ENCODE measurements at regions not wholly inside any gene's neighbourhood (a gene's known extent, or its start where the extent isn't known, plus 50 kb on each side); places are given as distances from the start of the nearest gene placed in this dataset.

DNA sequence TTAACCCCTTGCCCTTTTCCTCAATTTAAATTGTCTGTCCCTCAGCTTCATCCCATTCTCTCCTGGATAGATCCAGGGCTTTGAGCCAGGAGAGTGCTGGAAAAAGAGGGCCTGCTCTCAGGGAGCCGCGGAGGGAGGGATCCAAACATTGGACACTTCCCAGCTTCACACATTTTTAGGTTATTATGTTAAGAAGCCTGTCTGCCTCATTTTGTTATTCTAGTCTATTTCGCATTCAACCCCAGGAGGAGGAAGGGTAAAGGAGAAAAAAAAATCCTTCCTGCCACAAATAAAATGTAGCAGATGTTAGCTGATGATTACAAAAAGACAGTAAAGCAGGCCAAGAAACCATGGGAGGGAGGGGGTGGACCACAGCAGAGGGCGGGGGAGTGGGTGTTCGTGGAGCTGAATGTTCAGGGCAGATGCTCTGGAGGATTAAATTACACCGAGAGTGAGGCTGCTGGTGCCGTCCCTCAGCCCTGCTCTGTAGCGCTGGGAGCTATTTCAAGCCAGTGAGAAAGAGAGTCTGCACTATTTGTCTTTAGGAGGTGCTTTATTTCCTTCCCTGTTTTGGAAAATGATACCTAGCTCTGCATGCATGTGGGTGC, 60.6 kb upstream of the ZFR start:
- Histone ChIP-seq H3K4me2 (ENCODE audit: insufficient read depth, low read length) (peak overlapping the region; percentile 74), H2AFZ (ENCODE audit: low read length) (peak overlapping the region; percentile 52)

DNA sequence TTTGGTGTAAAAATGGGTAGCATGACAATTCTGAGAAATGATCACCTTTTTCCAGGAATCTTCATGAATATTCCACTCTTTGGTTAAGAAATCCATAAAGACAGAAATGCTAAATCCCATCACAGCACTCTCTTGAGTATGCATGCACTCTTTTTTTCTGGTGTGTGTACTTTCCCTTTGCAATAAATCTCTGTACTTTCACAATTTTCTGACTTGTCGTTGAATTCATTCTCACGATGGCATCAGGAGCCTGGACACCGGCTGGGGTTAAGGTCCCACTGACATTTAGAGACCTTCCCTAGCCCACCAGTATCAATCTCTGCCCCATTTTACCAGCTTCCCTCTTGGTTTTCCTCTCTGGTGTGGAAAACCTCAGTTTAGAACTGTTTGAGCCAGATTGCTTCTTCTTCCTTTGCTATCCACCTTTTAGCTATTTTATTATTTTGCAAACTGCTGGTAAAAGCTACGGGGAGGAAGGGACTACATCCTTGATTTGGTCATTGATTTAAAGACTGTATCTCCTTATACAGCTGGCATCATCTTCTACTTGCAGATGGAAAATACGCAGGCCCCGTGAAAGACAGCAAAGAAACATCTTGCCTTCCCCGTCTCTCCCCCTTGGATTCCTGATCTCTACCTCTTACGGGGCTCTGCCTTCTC, 59.9 kb upstream of the ZFR start:
- H3K79me2 ChIP-seq (ENCODE audit: insufficient read depth, low read length), result no peaks in the 10 kb centered on the region
- TF ChIP-seq, protein P1, sequence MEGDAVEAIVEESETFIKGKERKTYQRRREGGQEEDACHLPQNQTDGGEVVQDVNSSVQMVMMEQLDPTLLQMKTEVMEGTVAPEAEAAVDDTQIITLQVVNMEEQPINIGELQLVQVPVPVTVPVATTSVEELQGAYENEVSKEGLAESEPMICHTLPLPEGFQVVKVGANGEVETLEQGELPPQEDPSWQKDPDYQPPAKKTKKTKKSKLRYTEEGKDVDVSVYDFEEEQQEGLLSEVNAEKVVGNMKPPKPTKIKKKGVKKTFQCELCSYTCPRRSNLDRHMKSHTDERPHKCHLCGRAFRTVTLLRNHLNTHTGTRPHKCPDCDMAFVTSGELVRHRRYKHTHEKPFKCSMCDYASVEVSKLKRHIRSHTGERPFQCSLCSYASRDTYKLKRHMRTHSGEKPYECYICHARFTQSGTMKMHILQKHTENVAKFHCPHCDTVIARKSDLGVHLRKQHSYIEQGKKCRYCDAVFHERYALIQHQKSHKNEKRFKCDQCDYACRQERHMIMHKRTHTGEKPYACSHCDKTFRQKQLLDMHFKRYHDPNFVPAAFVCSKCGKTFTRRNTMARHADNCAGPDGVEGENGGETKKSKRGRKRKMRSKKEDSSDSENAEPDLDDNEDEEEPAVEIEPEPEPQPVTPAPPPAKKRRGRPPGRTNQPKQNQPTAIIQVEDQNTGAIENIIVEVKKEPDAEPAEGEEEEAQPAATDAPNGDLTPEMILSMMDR (IDR thresholded peaks at IDR 0.05; ENCODE audit: extremely low read depth, low read depth, low read length), result no peak
- H3K27me3 ChIP-seq (ENCODE audit: insufficient read depth, low read length), result no peaks in the 10 kb centered on the region
- H3K27ac ChIP-seq (ENCODE audit: low read depth, low read length), result peak overlapping the region; percentile 41
- no peaks in the 10 kb centered on the region for H3K36me3 ChIP-seq (ENCODE audit: insufficient read depth, low read length)
- peak overlapping the region; percentile 52 for H2AFZ ChIP-seq (ENCODE audit: low read length)
- H4K20me1 ChIP-seq (ENCODE audit: insufficient read depth, low read length), result peaks cover 4% of the 10 kb centered on the region
- no peak overlapping the region for H3K4me3 ChIP-seq (ENCODE audit: insufficient read depth, low read length)
- no peaks in the 10 kb centered on the region for H3K9me3 ChIP-seq (ENCODE audit: low read depth, low read length)
- DNase-seq (ENCODE audit: insufficient read length, low spot score, missing footprints), result no peak
- peaks cover 49% of the 10 kb centered on the region for H3K4me1 ChIP-seq (ENCODE audit: insufficient read depth, low read length)
- H3K4me2 ChIP-seq (ENCODE audit: insufficient read depth, low read length), result peak overlapping the region; percentile 74

More for the DNA sequence above, 60.6 kb upstream of the ZFR start:
- Histone ChIP-seq H3K27me3 (ENCODE audit: insufficient read depth, low read length) (no peaks in the 10 kb centered on the region), H3K79me2 (ENCODE audit: insufficient read depth, low read length) (no peaks in the 10 kb centered on the region), H3K36me3 (ENCODE audit: insufficient read depth, low read length) (no peaks in the 10 kb centered on the region), H3K9me3 (ENCODE audit: low read depth, low read length) (no peaks in the 10 kb centered on the region), H3K4me1 (ENCODE audit: insufficient read depth, low read length) (peaks cover 49% of the 10 kb centered on the region), H3K4me3 (ENCODE audit: insufficient read depth, low read length) (peak overlapping the region; percentile 0), H4K20me1 (ENCODE audit: insufficient read depth, low read length) (peaks cover 4% of the 10 kb centered on the region), H3K27ac (ENCODE audit: low read depth, low read length) (peak overlapping the region; percentile 54)
- peak; percentile 83 for DNase-seq (ENCODE audit: insufficient read length, low spot score, missing footprints)
- TF ChIP-seq, protein P1 (IDR thresholded peaks at IDR 0.05; ENCODE audit: extremely low read depth, low read depth, low read length), result no peak

DNA sequence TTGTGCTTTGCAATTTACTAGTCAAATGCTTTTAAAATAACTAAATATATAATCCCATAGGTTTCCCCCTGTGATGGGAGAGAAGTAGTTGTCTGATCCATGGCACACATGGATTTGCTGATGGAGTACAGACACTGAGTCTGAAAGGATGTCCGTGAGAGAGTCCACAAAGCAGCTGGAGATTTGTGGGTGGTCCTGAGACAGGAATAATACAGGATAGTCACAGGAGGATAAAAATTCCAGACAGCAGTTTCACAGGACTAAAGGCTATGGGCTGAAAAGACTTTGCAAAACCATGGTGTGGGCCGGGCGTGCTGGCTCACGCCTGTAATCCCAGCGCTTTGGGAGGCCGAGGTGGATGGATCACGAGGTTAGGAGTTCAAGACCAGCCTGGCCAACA, 58.7 kb upstream of the ZFR start:
- Histone ChIP-seq H3K27ac (ENCODE audit: low read depth, low read length) (no peak overlapping the region), H3K4me3 (ENCODE audit: insufficient read depth, low read length) (no peak overlapping the region), H3K36me3 (ENCODE audit: insufficient read depth, low read length) (no peaks in the 10 kb centered on the region), H3K27me3 (ENCODE audit: insufficient read depth, low read length) (no peaks in the 10 kb centered on the region), H3K4me1 (ENCODE audit: insufficient read depth, low read length) (peaks cover 41% of the 10 kb centered on the region), H2AFZ (ENCODE audit: low read length) (no peak overlapping the region), H3K9me3 (ENCODE audit: low read depth, low read length) (no peaks in the 10 kb centered on the region), H4K20me1 (ENCODE audit: insufficient read depth, low read length) (peaks cover 4% of the 10 kb centered on the region), H3K79me2 (ENCODE audit: insufficient read depth, low read length) (no peaks in the 10 kb centered on the region), H3K4me2 (ENCODE audit: insufficient read depth, low read length) (no peak overlapping the region)
- DNase-seq (ENCODE audit: insufficient read length, low spot score, missing footprints), result no peak
- TF ChIP-seq, protein P1 (IDR thresholded peaks at IDR 0.05; ENCODE audit: extremely low read depth, low read depth, low read length), result no peak
